Thyroid gland (tissue), 4 donors: ENCODE measurements at regions not wholly inside any gene's neighbourhood (a gene's known extent, or its start where the extent isn't known, plus 50 kb on each side); places are given as distances from the start of the nearest gene placed in this dataset.
A peak's percentile ranks its signal among the peaks of the same experiment; 100 is the strongest.
"Not testable (repeated sequence)": the region's sequence is repeated elsewhere in the genome, so short reads cannot be mapped to it uniquely, and the experiment has no call there.

Experiments used
- DNase-seq, 2 donors: peaks; one replicate each; pipeline ENCODE4 v3.0.0-alpha.2; 2019
- H3K27ac ChIP-seq, 3 donors: fragments of 200-600 bp; sonication (generic); 1 replicate in 2 of 3; 2 replicates in 1 of 3; pipeline ENCODE4 v1.5.1; 2016 to 2019; ENCODE audit warnings: mild to moderate bottlenecking in 1 of 3, moderate library complexity in 1 of 3
- H3K27me3 ChIP-seq: fragments of 200-600 bp; sonication (generic); one replicate; pipeline ENCODE4 v1.5.1; 2019
- H3K36me3 ChIP-seq, 2 donors: fragments of 200-600 bp; sonication (generic); one replicate each; pipeline ENCODE4 v1.5.1; 2016 to 2019
- H3K4me1 ChIP-seq, 2 donors: fragments of 200-600 bp; sonication (generic); one replicate each; pipeline ENCODE4 v1.5.1; 2017 to 2019
- H3K4me3 ChIP-seq, 3 donors: fragments of 200-600 bp; sonication (generic); replicated peaks in 1 of 3; 1 replicate in 2 of 3; 2 replicates in 1 of 3; pipeline ENCODE4 v1.5.1; 2016; ENCODE audit warnings: mild to moderate bottlenecking in 1 of 3
- H3K9me3 ChIP-seq: fragments of 200-600 bp; sonication (generic); one replicate; pipeline ENCODE4 v1.5.1; 2017
- CTCF ChIP-seq, 6 experiments: fragments of 200-600 bp in 3 of 6; fragments of 450-650 bp in 3 of 6; sonication (generic) in 3 of 6; IDR thresholded peaks; one replicate each; pipeline ENCODE4 v1.5.1; 2016 to 2019; ENCODE audit warnings: antibody characterized with exemption in 6 of 6, mild to moderate bottlenecking in 2 of 6, inconsistent platforms in 1 of 6, moderate library complexity in 1 of 6
- POLR2A ChIP-seq, 2 donors: fragments of 450-650 bp; IDR thresholded peaks; one replicate each; pipeline ENCODE4 v1.6.1; 2017; ENCODE audit warnings: antibody characterized with exemption in 2 of 2, mild to moderate bottlenecking in 2 of 2, moderate library complexity in 1 of 2
- WGBS, 2 donors: methylation state at CpG; one replicate each; pipeline ENCODE4 v1.1.5; 2017; 5-methylcytosine and 5-hydroxymethylcytosine counted together
- intact Hi-C: fragments of 100-400 bp; cut with DNase I; formaldehyde crosslinking; loops from one replicate; pipeline ENCODE4 v1.15.1; 2023

- Histone ChIP-seq H3K27me3 (no peaks in the 10 kb centered on the region), H3K27ac (no peak overlapping the region), H3K9me3 (no peaks in the 10 kb centered on the region), H3K4me1 (peaks cover 42 to 64% of the 10 kb centered on the region in 2 donors), H3K36me3 (no peaks in the 10 kb centered on the region), H3K4me3 (no peak overlapping the region)
- TF ChIP-seq POLR2A (IDR thresholded peaks at IDR 0.05) = no peak
- no peak for TF ChIP-seq CTCF (IDR thresholded peaks at IDR 0.05)
- no peak for DNase-seq
- 95 to 96% methylated on average over 2 of the region's 2 CpGs for WGBS, 2 donors
- intact Hi-C loops = no loop called here
Observed at GRCh38 chr1:182203191-182203875, 141.8 kb upstream of the ZNF648 start.

- Histone ChIP-seq H3K27ac (peak overlapping the region; percentile 79 to 96 (median 88)), H3K4me1 (peaks cover 57 to 68% of the 10 kb centered on the region in 2 donors)
- 54 to 57% methylated on average over 7 of the region's 7 CpGs for WGBS, 2 donors
- H3K36me3 ChIP-seq, H3K27me3 ChIP-seq, intact Hi-C loops, H3K4me3 ChIP-seq, H3K9me3 ChIP-seq: not testable (repeated sequence)
- peak; percentile 66 to 70 for DNase-seq
Observed at GRCh38 chr1:182201490-182201889, 140.0 kb upstream of the ZNF648 start.

- peaks cover 63 to 66% of the 10 kb centered on the region in 2 donors for H3K4me1 ChIP-seq
- no peak overlapping the region for H3K4me3 ChIP-seq
- H3K36me3 ChIP-seq = no peaks in the 10 kb centered on the region
- TF ChIP-seq POLR2A (IDR thresholded peaks at IDR 0.05) (no peak), CTCF (IDR thresholded peaks at IDR 0.05) (peak in 2 of 6 experiments; percentile 24 to 43)
- intact Hi-C loops = no loop called here
- H3K27ac ChIP-seq = peak overlapping the region; percentile 79 to 96 (median 88)
- no peaks in the 10 kb centered on the region for H3K9me3 ChIP-seq
- WGBS, 2 donors = 47 to 49% methylated on average over 4 of the region's 4 CpGs
- no peaks in the 10 kb centered on the region for H3K27me3 ChIP-seq
- peak; percentile 47 to 59 for DNase-seq
Observed at GRCh38 chr1:182200025-182200812, 138.7 kb upstream of the ZNF648 start.

- H3K27me3 ChIP-seq = no peaks in the 10 kb centered on the region
- H3K36me3 ChIP-seq = no peaks in the 10 kb centered on the region
- H3K27ac ChIP-seq = peak overlapping the region; percentile 80 to 96 (median 88)
- no peak for DNase-seq
- WGBS, 2 donors = 57 to 68% methylated on average over 4 of the region's 4 CpGs
- no peak overlapping the region for H3K4me3 ChIP-seq
- H3K9me3 ChIP-seq = no peaks in the 10 kb centered on the region
- peaks cover 61 to 66% of the 10 kb centered on the region in 2 donors for H3K4me1 ChIP-seq
- no peak for TF ChIP-seq POLR2A (IDR thresholded peaks at IDR 0.05)
- TF ChIP-seq CTCF (IDR thresholded peaks at IDR 0.05) = peak in 2 of 6 experiments; percentile 23 to 31
- intact Hi-C loops = loop anchor here (10.0 kb wide), 1 partner anchor 197 kb away; the partner anchor contains the start of gene GLUL
Observed at GRCh38 chr1:182198006-182198605, 136.6 kb upstream of the ZNF648 start.

GRCh38 chr1:182196897-182197870, 135.7 kb upstream of the ZNF648 start:
- H3K36me3 ChIP-seq = no peaks in the 10 kb centered on the region
- no peaks in the 10 kb centered on the region for H3K27me3 ChIP-seq
- H3K27ac ChIP-seq = peak overlapping the region; percentile 80 to 96 (median 88)
- DNase-seq = peak; percentile 82 to 83
- WGBS, 2 donors = 10 to 13% methylated on average over 7 of the region's 7 CpGs
- intact Hi-C loops = loop anchor here (10.0 kb wide), 1 partner anchor 198 kb away; the partner anchor contains the start of gene GLUL
- no peak overlapping the region for H3K4me3 ChIP-seq
- peak in 1 of 2 donors; percentile 41 for TF ChIP-seq POLR2A (IDR thresholded peaks at IDR 0.05)
- TF ChIP-seq CTCF (IDR thresholded peaks at IDR 0.05) = no peak
- peaks cover 52 to 58% of the 10 kb centered on the region in 2 donors for H3K4me1 ChIP-seq
- H3K9me3 ChIP-seq = no peaks in the 10 kb centered on the region
